ENCODE measurements at regions not wholly inside any gene's neighbourhood (a gene's known extent, or its start where the extent isn't known, plus 50 kb on each side); places are given as distances from the start of the nearest gene placed in this dataset.

DNA sequence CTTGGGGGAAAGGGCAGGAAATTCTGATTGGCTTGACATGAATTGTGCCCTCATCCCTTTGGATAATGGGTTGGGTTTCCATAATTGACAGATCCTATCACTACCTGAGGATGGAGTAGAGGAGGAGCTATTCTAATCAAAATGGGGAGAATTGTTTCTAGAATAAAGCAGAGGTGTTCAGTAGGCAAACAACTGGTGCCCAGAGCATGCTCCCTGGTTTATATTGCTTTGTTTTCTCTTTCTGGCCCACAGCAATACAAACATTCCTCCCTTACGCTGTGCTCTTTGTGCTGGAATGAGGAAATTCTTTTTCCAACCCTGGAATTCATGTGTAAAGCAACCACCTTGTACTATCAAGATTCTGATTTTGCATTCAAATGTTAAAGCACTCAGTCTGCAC lies 147.4 kb downstream of the RASSF9 start:
- Histone ChIP-seq H4K20me1 (ENCODE audit: insufficient read depth, low read length) (no peaks in the 10 kb centered on the region), H3K4me2 (ENCODE audit: low read length) (no peak overlapping the region), H3K36me3 (ENCODE audit: insufficient read depth, low read length) (no peaks in the 10 kb centered on the region), H2AFZ (ENCODE audit: low read length) (no peak overlapping the region), H3K9me2 (ENCODE audit: insufficient read depth, low read length) (no peaks in the 10 kb centered on the region), H3K4me3 (ENCODE audit: low read depth, low read length, poor library complexity, severe bottlenecking) (no peak overlapping the region), H3K27ac (ENCODE audit: low read depth, low read length, poor library complexity, severe bottlenecking) (no peak overlapping the region), H3K4me1 (ENCODE audit: insufficient read depth, low read length, poor library complexity, severe bottlenecking) (no peaks in the 10 kb centered on the region), H3K9me3 (ENCODE audit: low read length) (no peaks in the 10 kb centered on the region), H3K79me2 (ENCODE audit: insufficient read depth, low read depth, low read length) (no peaks in the 10 kb centered on the region)
- intact Hi-C loops (cut with micrococcal nuclease; ENCODE audit: unreplicated experiment) = no loop called here
- DNase-seq (ENCODE audit: low spot score) = no peak
- ChIA-PET POLR2A (interaction anchor here (0.6 to 0.7 kb wide), 3 partner anchors 279 to 1062 kb away, joined by 3 to 6 read pairs (median 3); no protein-coding TSS in a partner anchor), CTCF (ENCODE audit: unreplicated experiment) (no interaction called here)
- no peak for TF ChIP-seq EZH2phosphoT487 (IDR thresholded peaks at IDR 0.05; ENCODE audit: borderline replicate concordance, low read depth, low read length)
- TF ChIP-seq, protein P1, sequence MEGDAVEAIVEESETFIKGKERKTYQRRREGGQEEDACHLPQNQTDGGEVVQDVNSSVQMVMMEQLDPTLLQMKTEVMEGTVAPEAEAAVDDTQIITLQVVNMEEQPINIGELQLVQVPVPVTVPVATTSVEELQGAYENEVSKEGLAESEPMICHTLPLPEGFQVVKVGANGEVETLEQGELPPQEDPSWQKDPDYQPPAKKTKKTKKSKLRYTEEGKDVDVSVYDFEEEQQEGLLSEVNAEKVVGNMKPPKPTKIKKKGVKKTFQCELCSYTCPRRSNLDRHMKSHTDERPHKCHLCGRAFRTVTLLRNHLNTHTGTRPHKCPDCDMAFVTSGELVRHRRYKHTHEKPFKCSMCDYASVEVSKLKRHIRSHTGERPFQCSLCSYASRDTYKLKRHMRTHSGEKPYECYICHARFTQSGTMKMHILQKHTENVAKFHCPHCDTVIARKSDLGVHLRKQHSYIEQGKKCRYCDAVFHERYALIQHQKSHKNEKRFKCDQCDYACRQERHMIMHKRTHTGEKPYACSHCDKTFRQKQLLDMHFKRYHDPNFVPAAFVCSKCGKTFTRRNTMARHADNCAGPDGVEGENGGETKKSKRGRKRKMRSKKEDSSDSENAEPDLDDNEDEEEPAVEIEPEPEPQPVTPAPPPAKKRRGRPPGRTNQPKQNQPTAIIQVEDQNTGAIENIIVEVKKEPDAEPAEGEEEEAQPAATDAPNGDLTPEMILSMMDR (conservative IDR thresholded peaks at IDR 0.05; ENCODE audit: low read length) = no peak
- BruUV-seq (replicated peaks) = no TSS peak

DNA sequence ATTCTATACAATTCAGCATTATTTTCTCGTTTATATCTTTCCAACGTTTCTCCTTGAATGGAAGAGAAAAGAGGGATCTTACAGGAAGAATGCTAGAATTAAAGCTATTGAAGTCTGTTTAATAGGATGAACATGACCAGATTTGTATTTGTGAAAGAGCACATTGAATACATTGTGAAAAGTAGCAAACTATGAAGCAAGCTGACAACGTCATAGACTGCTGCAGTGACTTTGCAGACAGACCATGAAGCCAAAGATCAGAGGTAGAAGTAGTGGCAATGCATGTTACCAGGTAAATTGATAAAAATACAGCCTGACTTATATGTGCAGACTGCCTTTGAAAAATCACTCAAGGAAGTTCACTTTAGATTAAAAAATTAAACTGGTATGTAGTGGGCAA lies 146.1 kb downstream of the RASSF9 start:
- Histone ChIP-seq H3K36me3 (ENCODE audit: insufficient read depth, low read length) (no peaks in the 10 kb centered on the region), H3K9me2 (ENCODE audit: insufficient read depth, low read length) (no peaks in the 10 kb centered on the region), H3K4me3 (ENCODE audit: low read depth, low read length, poor library complexity, severe bottlenecking) (no peak overlapping the region), H3K27ac (ENCODE audit: low read depth, low read length, poor library complexity, severe bottlenecking) (no peak overlapping the region), H4K20me1 (ENCODE audit: insufficient read depth, low read length) (no peaks in the 10 kb centered on the region), H2AFZ (ENCODE audit: low read length) (no peak overlapping the region), H3K79me2 (ENCODE audit: insufficient read depth, low read depth, low read length) (no peaks in the 10 kb centered on the region), H3K4me1 (ENCODE audit: insufficient read depth, low read length, poor library complexity, severe bottlenecking) (no peaks in the 10 kb centered on the region), H3K9me3 (ENCODE audit: low read length) (no peaks in the 10 kb centered on the region), H3K4me2 (ENCODE audit: low read length) (no peak overlapping the region)
- no peak for DNase-seq (ENCODE audit: low spot score)
- CTCF ChIA-PET (ENCODE audit: unreplicated experiment) = no interaction called here
- BruUV-seq (replicated peaks) = no TSS peak
- TF ChIP-seq EZH2phosphoT487 (IDR thresholded peaks at IDR 0.05; ENCODE audit: borderline replicate concordance, low read depth, low read length) = no peak
- TF ChIP-seq, protein P1 (conservative IDR thresholded peaks at IDR 0.05; ENCODE audit: low read length) = no peak
- POLR2A ChIA-PET = no interaction called here
- intact Hi-C loops (cut with micrococcal nuclease; ENCODE audit: unreplicated experiment) = no loop called here

DNA sequence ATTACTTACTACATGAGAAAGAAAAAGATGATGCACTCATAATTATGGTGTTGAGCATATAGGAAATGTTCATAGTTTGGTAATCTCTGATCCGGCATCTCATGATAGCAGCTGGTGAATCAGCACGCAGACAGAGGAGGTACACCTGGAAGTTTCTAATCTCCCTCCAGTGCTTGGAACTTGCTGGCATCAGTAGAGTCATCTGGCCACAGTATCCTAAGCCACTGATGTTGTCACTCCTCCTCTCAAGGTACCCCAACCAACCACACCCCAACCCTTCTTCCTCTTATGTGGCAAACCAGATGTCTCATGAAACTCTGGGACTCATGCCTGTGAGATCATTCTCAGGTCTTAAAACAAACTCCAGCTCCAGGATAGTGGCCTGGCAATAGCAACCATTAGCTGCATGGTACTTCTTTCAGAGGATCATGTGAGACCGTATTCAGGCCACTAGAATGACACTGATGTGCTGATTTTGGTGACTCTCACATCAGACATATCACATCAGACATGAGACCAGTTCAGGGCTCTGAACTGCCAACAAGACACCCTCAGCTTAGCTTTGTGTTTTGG lies 143.0 kb downstream of the RASSF9 start:
- intact Hi-C loops (cut with micrococcal nuclease; ENCODE audit: unreplicated experiment) = no loop called here
- no peaks in the 10 kb centered on the region for H3K4me1 ChIP-seq (ENCODE audit: insufficient read depth, low read length, poor library complexity, severe bottlenecking)
- H3K9me3 ChIP-seq (ENCODE audit: low read length) = no peaks in the 10 kb centered on the region
- no peak for DNase-seq (ENCODE audit: low spot score)
- TF ChIP-seq EZH2phosphoT487 (IDR thresholded peaks at IDR 0.05; ENCODE audit: borderline replicate concordance, low read depth, low read length) = no peak
- TF ChIP-seq, protein P1 (conservative IDR thresholded peaks at IDR 0.05; ENCODE audit: low read length) = no peak
- CTCF ChIA-PET (ENCODE audit: unreplicated experiment) = no interaction called here
- POLR2A ChIA-PET = no interaction called here
- H3K27ac ChIP-seq (ENCODE audit: low read depth, low read length, poor library complexity, severe bottlenecking) = no peak overlapping the region
- H3K79me2 ChIP-seq (ENCODE audit: insufficient read depth, low read depth, low read length) = no peaks in the 10 kb centered on the region
- H2AFZ ChIP-seq (ENCODE audit: low read length) = no peak overlapping the region
- H3K4me2 ChIP-seq (ENCODE audit: low read length) = no peak overlapping the region
- H3K4me3 ChIP-seq (ENCODE audit: low read depth, low read length, poor library complexity, severe bottlenecking) = no peak overlapping the region
- BruUV-seq (replicated peaks) = no TSS peak
- no peaks in the 10 kb centered on the region for H3K9me2 ChIP-seq (ENCODE audit: insufficient read depth, low read length)
- no peaks in the 10 kb centered on the region for H4K20me1 ChIP-seq (ENCODE audit: insufficient read depth, low read length)
- no peaks in the 10 kb centered on the region for H3K36me3 ChIP-seq (ENCODE audit: insufficient read depth, low read length)

Measured in OCI-LY7 (cell line).